NCI-H2029 treated with DMSO at 0.1 percent for 48 hours (cell line): ENCODE measurements at regions not wholly inside any gene's neighbourhood (a gene's known extent, or its start where the extent isn't known, plus 50 kb on each side); places are given as distances from the start of the nearest gene placed in this dataset.

ENCODE experiments used
- DNase-seq: peaks from one replicate; lab custom pipeline; 2025; lab: John Stamatoyannopoulos, UW

DNA sequence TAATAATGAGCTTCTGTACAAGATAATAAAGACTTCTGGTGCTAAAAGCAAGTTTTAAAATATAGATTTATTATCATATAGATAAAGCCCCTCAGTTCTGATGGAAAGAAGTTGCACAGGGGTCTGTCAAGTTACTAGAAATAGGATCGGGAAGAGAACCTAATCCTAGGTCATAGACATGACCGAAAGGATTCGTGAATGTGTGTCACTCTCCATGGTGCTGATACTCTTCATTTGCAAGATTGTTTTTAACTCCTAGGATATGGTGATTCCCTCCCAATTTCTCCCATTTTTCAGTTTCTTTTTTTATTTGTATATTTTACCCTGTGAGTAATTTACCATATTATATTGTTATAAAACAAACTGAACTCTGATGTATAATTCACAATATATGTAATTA is 58.9 kb upstream of the CTNNA2 start:
- DNase-seq: no peak

DNA sequence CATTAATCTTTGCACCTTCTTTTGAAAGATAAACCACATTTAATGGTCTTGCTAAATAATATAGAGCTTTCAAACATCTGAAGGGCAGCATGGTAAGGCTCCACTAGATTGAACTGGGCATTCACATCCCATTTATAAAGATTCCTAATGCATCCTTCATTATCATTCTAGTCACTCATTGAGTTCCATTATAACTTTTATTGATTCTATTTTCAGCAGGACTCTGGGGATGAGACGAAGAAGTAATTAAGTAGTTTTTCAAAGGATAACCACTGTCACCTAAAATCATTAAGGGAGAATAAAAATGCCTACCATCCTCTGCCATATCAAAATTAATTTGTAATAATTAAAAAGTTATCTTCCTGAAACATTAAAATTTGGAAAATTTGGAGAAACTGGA is 60.2 kb upstream of the CTNNA2 start:
- DNase-seq: no peak

DNA sequence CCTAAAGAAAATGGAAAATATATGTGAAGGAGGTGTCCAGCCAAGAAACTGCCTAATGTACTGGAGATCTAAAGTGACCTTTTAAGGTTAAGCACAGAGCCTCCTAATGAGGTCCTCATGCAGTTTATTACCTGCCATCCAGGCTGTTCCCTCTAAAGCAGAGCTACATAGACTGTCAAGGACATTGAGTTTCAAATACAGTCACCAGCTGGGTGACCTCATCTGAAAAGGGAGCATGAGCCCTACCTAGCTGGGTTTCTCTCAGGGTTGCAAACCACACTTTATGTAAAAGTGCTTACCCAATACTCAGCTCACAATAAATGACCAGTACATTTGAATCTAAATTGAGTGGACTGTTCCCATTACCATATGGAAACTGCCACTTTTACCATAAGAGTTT is 65.4 kb upstream of the CTNNA2 start:
- DNase-seq: no peak

DNA sequence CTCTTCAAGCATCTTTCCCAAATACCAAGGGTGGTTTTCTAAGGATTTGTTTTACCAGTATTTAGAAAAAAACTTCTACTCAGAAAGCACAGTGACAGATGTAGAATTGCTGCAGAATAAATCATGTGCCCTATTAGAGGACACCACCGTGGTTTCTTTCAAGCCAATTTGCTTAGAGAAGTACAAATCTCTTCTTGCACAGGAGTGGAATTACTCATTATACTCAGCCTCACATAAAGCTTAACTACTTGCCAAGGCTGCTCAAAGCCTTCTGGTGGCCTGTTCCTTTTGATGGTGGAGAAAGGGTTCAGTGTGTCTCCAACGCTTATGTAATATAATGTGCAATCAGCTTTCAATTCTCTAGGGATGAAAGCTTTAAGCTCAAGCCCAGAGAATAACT is 66.5 kb upstream of the CTNNA2 start:
- DNase-seq: no peak

DNA sequence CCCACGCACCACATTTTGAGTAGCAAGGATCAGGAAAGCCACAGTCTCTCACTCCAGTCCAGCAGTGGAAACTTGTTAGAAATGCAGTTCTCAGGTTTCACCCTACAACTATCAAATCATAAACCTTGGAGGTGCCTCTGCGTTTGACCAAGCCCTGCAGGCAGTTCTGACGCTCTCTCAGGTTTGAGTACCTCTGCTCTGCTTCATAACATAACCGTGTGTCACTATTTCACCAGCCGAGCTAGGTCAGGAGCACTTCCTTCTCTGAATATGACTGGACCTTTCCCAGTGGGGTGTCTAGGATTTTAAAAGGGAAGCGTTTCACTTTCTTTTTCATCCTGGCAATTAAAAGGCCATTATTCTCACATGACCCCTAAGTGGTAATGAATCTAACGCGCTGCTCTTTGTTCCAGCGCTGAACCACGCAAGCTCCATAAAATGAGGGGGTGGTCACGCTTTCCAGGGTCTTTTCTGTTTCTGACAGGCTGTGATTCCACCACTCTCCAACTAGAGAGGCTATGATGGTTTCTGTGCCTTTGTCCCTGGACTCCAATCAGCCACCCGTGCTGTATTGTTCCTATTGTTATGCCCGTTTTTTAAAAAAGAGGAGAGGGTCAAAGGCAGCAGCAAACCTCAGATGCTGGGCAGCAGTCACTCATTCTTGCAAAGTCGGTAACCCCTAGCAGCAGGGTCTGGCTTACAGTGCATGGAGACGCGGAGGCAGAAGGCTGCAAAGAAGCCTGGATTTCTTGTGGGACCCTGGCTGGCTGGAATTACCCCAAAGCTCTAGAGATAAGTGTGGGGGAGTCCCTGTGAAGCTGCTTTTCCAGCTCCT is 75.2 kb upstream of the CTNNA2 start:
- no peak for DNase-seq

DNA sequence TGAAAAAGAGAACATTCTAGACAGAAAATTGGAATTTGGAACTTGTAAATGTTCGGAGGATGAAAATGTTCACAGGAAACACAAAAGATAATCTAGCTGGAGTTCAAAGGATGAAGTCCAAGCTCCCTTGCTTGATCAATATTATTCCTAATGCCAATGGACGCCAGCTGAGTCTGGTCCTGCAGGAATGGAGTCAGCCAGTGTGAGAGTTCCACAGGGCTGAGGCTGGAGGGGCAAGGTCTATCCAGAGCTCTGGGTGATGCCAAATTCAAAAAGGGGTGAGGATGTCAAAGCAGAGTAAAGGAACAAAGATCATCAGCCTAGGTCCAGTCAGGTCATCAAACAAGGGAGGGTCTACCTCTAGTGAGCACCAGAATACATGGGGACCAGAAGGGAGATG is 78.5 kb upstream of the CTNNA2 start:
- DNase-seq: no peak

DNA sequence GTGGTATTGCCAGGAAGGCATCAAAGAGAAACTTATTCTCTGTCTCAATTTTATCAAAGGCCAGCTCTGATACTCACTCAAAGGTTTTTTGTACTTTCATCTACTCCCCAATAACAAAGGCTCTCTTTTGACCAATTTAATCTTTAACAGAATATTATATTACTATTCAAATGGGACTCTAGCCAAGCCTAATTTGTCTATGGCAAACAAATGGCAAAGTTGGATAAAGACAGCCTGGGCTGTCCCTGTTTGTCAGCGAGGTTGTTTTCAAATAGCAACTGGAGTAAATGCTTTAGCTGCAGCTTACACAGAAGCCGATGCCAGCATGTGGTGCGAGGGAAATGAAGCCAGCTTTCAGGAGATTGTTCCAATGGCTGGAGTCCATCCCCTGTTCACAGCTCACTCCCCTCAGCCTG is 80.1 kb upstream of the CTNNA2 start:
- DNase-seq: no peak

DNA sequence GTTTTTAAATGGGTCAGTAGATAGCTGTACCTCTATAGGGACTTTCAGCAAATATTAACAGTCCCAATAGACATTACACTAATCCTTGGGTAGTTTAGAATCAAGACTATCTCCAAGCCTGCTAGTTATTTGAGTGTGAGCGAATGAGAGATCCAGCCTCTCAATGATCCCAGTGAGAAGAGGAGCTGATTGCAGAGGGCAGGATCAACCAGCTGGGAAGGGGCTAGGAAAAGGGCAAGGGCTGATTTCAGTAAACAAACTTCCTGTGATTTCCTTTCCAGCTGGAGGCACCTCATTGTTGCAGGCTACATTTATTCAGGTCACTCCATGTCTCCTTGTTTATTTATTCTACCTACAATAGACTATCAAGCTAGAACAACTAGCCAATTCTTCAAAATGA is 84.1 kb upstream of the CTNNA2 start:
- no peak for DNase-seq

DNA sequence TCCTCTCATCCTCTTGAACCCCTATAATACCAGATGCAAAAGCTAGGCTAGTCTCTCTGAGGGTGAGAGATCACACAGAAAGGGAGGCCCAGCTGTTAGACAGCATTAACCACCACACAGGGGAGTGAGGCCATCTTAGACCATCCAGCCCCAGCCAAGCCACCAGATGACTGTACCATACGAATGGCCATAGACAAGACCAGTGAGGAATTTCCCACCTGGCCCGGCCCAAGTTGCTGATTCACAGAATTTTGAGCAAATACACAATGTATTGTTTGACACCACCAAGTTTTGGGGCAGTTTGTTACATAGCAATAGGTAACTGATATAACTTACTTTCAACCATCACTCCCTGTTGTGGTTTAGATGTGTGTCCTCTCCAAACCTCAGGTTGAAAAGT is 98.2 kb upstream of the CTNNA2 start:
- DNase-seq: no peak

DNA sequence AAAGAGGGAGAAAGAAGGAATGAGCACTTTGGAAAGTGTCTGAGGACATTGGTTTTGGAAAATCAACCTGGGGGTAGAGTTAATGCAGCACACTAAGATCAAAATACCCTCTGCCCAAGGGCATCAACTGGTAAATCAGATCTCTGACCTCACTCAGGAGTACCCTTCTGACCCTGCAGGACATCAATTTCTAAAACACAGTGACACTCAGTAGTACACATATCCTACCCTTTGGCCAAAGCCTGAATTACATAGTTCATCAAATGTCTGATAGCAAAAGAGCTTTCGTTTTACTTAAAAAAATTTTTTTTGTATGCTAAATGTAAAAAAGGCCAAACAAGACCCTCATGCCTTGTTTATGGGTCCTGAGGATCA is 118.4 kb upstream of the CTNNA2 start:
- DNase-seq: no peak

DNA sequence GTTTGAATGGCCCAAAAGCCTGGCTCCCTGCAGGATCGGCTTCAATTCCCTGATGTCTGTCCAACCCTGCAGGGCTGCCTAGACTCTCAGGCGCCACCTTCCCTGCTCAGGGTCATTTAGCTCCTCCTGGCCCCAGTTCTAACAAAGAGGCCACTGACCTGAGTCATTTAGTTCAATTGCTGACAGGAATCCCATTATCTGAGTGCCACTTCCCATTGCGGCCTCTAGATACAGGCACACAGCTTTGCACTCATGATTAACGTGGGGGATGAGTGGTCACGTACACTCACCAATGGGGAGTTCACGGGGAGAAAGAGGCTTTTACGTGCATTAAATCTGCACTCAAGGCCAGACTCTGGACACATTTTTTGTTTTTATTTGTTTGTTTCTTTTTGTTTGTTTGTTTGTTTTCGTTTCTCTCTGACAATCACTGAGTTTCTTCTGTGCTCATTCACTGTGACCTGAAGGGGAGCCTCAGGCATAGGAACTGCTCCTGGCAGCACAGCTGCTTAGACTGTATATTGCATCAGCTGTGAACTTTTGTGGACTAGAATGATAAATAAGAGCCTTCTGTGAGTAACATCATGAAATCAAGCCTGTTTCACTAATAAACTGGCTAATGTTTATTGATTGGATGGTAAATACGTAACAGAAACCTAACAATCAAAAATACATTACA is 118.9 kb upstream of the CTNNA2 start:
- DNase-seq: no peak

DNA sequence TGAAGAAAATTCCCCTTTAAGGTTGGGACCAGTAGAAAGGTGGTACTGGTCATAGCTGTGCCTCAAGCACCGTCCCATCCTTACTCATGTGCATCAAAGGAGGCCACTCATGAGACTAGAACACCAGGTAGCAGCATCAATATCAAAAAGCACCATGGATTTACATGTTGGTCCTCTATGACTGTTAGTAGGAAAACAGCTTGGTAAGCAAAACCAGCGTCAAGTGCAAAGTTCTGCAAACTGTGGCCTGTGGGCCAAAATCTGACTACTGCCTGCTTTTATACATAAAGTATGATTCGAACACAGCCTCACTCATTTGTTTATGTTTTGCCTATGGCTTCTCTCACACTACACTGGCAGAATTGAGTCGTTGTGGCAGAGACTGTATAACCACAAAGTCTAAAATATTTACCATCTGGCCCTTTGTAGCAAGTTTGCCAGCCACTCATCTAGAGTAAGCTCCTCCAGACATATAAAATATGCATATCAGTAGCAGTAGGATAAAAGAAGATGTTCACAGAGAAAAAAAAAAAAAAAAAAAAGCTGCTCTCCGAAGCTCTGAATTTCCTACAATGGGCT is 119.7 kb upstream of the CTNNA2 start:
- DNase-seq: no peak

DNA sequence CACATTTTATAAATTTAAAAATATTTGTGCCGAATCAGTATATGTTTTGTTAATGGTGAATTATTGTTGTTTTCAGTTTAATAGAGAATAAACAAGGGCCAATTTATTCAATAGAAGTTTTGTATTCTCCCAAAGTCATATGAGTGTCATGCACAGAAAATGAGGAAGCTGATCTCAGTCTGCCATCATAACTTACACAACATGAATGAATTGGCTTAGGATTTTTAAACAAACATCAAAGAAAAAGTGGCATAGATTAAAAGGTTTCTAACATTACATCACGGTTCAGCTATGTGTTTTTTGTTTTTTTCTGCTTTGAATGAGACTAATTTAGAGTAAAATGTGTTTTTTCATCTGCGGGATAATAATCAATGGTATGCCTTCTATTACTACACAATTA is 123.4 kb upstream of the CTNNA2 start:
- DNase-seq: no peak

DNA sequence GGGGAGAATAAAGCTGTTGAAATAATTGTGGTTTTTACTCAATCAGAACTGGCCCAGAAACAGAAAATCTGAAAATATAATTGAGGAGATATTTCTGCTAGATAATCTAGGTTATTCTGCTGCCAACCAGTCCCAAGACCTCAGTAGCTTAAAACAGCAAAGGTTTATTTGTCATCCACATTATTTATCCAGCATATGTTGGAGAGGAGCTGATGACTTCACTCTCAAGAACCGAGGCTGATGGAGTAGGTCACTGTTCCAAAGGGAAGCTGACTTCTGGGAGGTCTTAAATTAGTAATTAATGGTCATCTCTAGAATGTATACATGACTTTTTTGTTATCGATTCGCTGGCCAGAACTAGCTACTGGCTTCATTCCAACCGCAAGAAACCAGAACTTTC is 124.8 kb upstream of the CTNNA2 start:
- no peak for DNase-seq

DNA sequence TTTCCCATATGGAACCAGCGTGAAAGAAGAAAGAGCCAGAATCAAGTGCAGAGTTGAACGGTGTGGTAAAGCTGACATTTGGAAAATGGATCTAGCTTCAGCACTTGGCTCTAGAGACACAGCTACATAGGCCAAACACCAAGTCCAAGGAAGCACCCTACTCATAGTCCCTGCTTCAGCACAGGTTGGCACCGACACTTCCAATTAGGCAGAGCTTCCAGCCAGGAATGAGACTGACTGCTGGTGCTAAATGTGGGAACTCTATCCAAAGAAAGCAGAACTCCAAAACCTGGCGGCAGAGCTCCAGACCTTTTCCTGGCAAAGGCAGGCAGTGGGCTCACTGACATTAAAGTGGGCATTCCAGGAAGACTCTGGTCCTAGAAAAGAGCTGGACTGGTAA is 125.4 kb upstream of the CTNNA2 start:
- DNase-seq: no peak

DNA sequence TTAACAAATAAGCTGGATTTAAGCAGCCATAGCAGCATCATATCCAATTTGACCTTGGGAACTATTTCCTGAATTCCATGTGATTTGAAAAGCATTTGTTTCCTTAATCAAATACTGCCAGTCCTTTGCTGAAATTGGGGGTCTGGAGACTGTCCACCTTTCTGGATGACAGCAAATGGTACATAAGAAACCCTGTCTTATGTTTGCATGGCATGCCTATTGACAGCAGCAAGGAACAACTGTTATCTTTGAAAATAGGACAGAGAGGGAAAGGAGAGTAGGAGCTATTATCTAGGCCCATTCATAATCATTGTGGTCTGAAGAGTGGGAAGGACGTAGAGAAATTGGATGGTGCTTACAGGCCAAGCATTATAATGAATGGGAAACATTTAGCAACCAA is 129.2 kb upstream of the CTNNA2 start:
- no peak for DNase-seq

DNA sequence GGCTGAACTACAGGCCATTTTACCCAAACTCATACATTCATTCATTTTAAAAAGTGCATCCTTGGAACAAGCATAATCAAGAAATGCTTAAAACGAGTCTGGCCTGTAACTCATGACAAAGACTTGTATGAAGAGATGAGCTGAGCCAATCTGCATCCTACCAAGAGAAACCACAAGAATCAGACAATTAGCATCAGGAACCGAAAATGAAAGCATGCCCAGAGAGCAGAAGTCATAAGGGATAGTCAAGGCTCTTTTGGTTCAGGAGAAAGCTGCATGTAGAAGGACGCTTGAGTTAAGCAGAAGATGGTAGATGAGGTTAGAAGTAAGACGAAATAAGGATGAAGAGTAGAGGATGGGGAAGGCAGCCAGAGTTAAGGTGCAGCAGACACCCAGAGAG is 137.0 kb upstream of the CTNNA2 start:
- DNase-seq: no peak

DNA sequence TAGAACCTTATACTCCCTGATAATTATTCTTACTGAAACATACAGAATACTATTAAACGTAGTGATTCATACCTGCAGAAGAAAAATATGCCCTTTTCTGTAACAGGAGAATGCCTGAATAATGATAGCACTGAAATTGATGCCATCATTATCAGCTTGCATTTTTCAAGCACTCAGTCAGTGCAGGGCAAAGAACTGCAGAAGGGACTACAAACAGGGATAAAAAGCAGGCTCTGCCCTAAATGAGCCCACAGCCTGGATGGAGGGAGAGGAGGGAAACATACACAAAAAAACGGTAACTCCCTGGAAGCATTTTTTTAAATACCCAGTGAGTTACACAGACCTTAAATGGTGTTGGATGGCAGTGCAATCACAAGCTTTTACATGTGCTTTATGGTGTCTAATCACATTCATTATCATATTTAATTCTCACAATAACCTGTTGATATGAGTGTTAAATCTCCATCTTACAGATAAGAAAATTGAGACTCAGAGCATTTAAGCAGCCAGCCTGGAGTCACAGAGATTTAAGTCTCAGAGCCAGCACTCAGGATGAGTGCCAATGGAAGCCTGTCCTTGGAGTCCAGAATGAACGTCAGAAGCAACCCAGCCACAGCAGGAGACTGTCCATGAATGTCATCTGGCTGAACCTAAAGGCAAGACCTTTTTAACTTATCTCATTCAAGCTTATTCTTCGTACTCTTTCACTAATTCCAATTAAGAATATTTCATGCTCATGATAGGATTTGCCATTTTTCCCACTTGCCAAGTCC is 139.3 kb upstream of the CTNNA2 start:
- no peak for DNase-seq

DNA sequence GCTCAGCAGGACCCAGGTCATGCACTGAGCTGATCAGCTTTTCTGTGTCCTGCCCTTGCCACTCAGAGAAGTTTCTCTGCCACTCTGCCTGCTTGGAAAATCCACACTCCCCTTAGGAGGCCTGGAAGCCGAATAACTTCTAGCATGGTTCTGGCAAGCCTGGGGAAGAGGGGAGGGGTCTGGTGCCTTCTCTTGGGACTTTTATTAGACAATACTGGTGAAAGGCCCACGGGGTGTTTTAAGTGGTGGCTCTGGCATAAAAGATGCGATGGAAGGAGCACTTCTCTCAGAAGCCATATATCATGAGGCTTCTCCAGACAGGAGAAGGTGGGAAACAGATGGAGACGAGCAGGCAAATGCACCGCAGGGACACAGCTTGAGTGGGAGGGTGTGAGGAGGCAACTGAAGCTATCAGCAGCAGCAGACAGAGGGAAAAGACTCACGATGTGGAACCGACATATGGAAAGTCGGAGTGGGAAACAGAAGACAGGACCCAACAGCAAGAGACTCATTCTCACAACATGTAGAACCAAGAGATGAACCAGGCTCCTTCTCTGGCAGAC is 141.8 kb upstream of the CTNNA2 start:
- no peak for DNase-seq

DNA sequence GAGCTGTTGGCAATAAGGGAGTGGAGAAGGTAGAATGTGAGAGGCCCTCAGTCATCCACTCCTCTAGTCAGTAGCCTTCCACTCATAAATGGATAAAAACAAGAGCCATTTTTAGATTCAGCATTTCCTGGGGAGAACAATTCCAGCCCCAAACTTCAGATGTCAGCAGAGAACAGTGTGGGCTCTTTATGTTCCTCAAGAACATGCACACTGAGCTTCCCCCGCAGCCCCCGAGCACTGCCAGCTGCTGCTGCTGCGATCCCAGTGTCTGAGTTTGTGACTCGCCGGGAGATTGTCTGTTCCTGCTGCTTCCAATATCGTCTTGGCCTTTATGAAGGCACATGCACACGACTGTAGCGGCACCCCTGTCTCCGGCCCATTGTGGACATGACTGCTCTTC is 143.7 kb upstream of the CTNNA2 start:
- DNase-seq: no peak

DNA sequence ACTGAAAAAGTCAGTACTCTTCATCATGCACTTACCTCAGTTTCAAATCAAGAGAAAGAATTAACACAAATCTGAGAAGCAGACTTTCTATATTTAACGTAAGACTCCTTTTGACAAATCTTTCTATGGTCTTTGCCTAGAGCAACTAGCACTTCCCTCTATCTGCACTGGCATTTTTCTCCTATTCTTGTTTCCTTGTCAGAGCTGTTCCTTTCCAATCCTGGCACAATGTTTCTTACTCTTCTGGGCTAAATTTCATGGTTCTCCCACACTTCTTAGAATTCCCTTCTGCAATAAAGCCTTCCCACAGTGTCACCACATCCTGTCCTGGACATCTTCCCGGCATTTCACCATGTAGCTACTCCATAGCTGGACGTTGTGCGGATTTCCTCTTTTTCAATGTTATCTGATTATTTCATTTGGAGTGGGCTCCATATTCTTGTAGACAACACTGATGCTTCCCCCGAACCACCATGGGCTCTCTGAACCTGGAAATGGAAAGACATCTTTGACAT is 144.7 kb upstream of the CTNNA2 start:
- DNase-seq: no peak

DNA sequence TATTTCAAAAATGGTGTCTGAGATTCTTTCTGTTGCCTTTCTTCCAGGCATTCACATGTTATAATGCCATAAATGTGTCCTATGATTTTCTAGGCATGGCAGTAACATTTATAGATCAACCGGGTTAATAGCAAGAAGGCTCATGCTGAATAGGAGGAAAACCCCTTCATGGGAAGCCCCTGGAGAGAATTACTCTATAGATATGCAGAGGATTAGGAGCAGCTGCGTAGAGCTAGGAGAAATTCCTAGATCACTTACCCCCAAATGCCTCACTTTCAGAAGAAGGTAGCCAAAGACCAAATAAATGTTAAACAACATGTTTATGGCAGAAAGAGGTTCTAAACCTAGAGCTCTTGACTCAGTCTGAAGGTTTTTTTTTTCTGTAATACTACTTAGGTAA is 153.4 kb upstream of the CTNNA2 start:
- DNase-seq: no peak
